ENCODE measurements at regions not wholly inside any gene's neighbourhood (a gene's known extent, or its start where the extent isn't known, plus 50 kb on each side); places are given as distances from the start of the nearest gene placed in this dataset.

GRCh38 chr18:51438797-51439350 is 241.4 kb upstream of the MEX3C start:
- Histone ChIP-seq H3K4me1 (ENCODE audit: insufficient read depth, low read length, poor library complexity, severe bottlenecking) (no peaks in the 10 kb centered on the region), H4K20me1 (ENCODE audit: insufficient read depth, low read length) (no peaks in the 10 kb centered on the region), H3K36me3 (ENCODE audit: insufficient read depth, low read length) (no peaks in the 10 kb centered on the region), H3K9me2 (ENCODE audit: insufficient read depth, low read length) (no peaks in the 10 kb centered on the region), H2AFZ (ENCODE audit: low read length) (no peak overlapping the region), H3K9me3 (ENCODE audit: low read length) (no peaks in the 10 kb centered on the region), H3K4me2 (ENCODE audit: low read length) (no peak overlapping the region), H3K27ac (ENCODE audit: low read depth, low read length, poor library complexity, severe bottlenecking) (no peak overlapping the region), H3K79me2 (ENCODE audit: insufficient read depth, low read depth, low read length) (no peaks in the 10 kb centered on the region), H3K4me3 (ENCODE audit: low read depth, low read length, poor library complexity, severe bottlenecking) (no peak overlapping the region)
- no peak for DNase-seq (ENCODE audit: low spot score)
- CTCF ChIA-PET (ENCODE audit: unreplicated experiment): no interaction called here
- no peak for TF ChIP-seq EZH2phosphoT487 (IDR thresholded peaks at IDR 0.05; ENCODE audit: borderline replicate concordance, low read depth, low read length)
- no peak for TF ChIP-seq CTCF (conservative IDR thresholded peaks at IDR 0.05; ENCODE audit: low read length)
- intact Hi-C loops (cut with micrococcal nuclease; ENCODE audit: unreplicated experiment): no loop called here
- no TSS peak for BruUV-seq (replicated peaks)
- POLR2A ChIA-PET: no interaction called here

- BruUV-seq (replicated peaks): no TSS peak
- H3K27ac ChIP-seq (ENCODE audit: low read depth, low read length, poor library complexity, severe bottlenecking): no peak overlapping the region
- H4K20me1 ChIP-seq (ENCODE audit: insufficient read depth, low read length): no peaks in the 10 kb centered on the region
- TF ChIP-seq CTCF (conservative IDR thresholded peaks at IDR 0.05; ENCODE audit: low read length): no peak
- TF ChIP-seq EZH2phosphoT487 (IDR thresholded peaks at IDR 0.05; ENCODE audit: borderline replicate concordance, low read depth, low read length): no peak
- no peaks in the 10 kb centered on the region for H3K4me1 ChIP-seq (ENCODE audit: insufficient read depth, low read length, poor library complexity, severe bottlenecking)
- ChIA-PET POLR2A (interaction anchor here (0.8 to 1.4 kb wide), 2 partner anchors 12 to 72 kb away, joined by 3 read pairs; no protein-coding TSS in a partner anchor), CTCF (ENCODE audit: unreplicated experiment) (no interaction called here)
- no peak for DNase-seq (ENCODE audit: low spot score)
- H3K4me3 ChIP-seq (ENCODE audit: low read depth, low read length, poor library complexity, severe bottlenecking): no peak overlapping the region
- H2AFZ ChIP-seq (ENCODE audit: low read length): no peak overlapping the region
- intact Hi-C loops (cut with micrococcal nuclease; ENCODE audit: unreplicated experiment): no loop called here
- no peaks in the 10 kb centered on the region for H3K9me3 ChIP-seq (ENCODE audit: low read length)
- no peaks in the 10 kb centered on the region for H3K79me2 ChIP-seq (ENCODE audit: insufficient read depth, low read depth, low read length)
- no peak overlapping the region for H3K4me2 ChIP-seq (ENCODE audit: low read length)
- no peaks in the 10 kb centered on the region for H3K9me2 ChIP-seq (ENCODE audit: insufficient read depth, low read length)
- no peaks in the 10 kb centered on the region for H3K36me3 ChIP-seq (ENCODE audit: insufficient read depth, low read length)
Observed at GRCh38 chr18:51442012-51442411, 244.5 kb upstream of the MEX3C start.

GRCh38 chr18:51446571-51447210 is 249.2 kb upstream of the MEX3C start:
- no peak overlapping the region for H3K4me2 ChIP-seq (ENCODE audit: low read length)
- intact Hi-C loops (cut with micrococcal nuclease; ENCODE audit: unreplicated experiment): no loop called here
- no peaks in the 10 kb centered on the region for H4K20me1 ChIP-seq (ENCODE audit: insufficient read depth, low read length)
- TF ChIP-seq EZH2phosphoT487 (IDR thresholded peaks at IDR 0.05; ENCODE audit: borderline replicate concordance, low read depth, low read length) (no peak), CTCF (conservative IDR thresholded peaks at IDR 0.05; ENCODE audit: low read length) (no peak)
- ChIA-PET POLR2A (no interaction called here), CTCF (ENCODE audit: unreplicated experiment) (no interaction called here)
- no peaks in the 10 kb centered on the region for H3K9me2 ChIP-seq (ENCODE audit: insufficient read depth, low read length)
- H2AFZ ChIP-seq (ENCODE audit: low read length): no peak overlapping the region
- H3K79me2 ChIP-seq (ENCODE audit: insufficient read depth, low read depth, low read length): no peaks in the 10 kb centered on the region
- H3K4me1 ChIP-seq (ENCODE audit: insufficient read depth, low read length, poor library complexity, severe bottlenecking): no peaks in the 10 kb centered on the region
- H3K27ac ChIP-seq (ENCODE audit: low read depth, low read length, poor library complexity, severe bottlenecking): no peak overlapping the region
- no peaks in the 10 kb centered on the region for H3K9me3 ChIP-seq (ENCODE audit: low read length)
- H3K36me3 ChIP-seq (ENCODE audit: insufficient read depth, low read length): no peaks in the 10 kb centered on the region
- no TSS peak for BruUV-seq (replicated peaks)
- DNase-seq (ENCODE audit: low spot score): no peak
- no peak overlapping the region for H3K4me3 ChIP-seq (ENCODE audit: low read depth, low read length, poor library complexity, severe bottlenecking)

Data from OCI-LY7 (cell line).